Fibroblast of skin of right quadriceps (primary cell): ENCODE measurements at regions not wholly inside any gene's neighbourhood (a gene's known extent, or its start where the extent isn't known, plus 50 kb on each side); places are given as distances from the start of the nearest gene placed in this dataset.

ENCODE experiments used
- DNase-seq: peaks from one replicate; pipeline ENCODE4 v3.0.0-alpha.2; 2013

DNA sequence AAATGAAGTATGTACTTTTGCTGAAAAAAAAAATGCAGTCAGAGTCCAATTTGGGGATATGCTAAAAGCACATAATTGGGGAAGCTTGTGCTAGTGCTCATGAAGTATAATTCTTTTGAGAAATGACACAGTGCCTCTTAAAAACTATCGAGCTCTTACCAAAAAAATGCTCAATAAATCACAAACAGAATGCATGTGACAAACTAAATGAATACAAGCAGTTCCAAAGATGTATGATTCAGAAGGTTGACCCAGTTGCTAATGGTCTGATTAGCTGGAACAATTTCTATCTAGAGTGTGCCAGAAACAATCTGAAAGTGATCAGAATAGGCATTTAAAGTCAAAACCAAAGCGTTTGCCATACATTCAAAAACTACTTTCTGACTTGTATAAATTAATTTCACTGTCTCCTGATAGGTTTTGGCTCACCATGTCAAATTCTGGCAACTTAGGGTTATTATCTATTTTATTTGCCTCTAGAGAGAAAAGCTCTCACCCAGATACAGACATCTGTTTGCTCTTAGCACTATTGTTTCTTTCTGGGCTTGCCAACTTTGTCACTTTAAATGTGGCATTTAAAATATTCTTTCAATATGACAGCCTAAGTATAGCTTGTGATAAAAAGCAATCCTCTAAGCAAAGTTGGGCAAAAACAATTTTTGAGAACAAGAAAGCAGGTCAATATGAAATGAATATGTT lies 114.7 kb upstream of the AHR start:
- DNase-seq, result peak; percentile 82

DNA sequence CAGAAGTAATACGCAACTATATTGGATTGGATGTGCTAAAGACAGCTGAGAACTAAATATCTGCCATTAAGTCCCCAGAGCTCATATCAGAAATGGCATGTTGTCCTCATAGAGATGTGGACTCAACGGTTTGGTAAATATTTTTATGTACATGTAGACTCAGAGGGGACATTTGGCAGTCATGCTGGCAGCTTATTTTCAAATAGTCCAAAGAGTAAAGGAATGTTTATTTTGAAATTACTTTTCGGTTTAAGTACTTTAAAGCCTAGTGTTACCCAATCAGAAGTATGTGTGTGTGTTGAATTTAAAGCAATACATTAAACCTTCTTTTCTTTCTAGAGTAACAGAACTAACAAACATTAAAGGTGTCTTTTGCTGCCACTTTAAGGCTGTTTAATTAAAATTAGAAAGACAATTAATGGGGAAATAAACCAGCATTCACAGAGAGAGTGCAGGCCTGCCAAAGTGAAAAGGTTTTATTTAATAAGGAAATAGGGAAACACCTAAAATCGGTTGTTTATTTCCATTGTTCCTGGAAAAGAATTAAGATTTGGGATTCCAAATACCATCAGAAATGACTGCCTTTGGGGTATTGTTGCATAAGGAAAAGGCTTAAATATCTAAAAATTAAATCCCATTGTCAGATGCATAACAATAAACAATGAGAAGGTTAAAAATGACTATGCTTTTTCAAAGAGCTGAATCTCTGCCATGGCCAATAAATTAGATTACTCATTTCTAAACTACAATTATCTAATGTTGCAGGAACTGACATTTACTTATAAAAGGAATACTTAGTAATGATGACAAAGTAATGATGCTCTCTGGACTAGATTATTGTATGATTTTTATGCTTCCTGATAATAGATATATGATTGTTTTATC lies 113.4 kb upstream of the AHR start:
- DNase-seq, result peak; percentile 46

DNA sequence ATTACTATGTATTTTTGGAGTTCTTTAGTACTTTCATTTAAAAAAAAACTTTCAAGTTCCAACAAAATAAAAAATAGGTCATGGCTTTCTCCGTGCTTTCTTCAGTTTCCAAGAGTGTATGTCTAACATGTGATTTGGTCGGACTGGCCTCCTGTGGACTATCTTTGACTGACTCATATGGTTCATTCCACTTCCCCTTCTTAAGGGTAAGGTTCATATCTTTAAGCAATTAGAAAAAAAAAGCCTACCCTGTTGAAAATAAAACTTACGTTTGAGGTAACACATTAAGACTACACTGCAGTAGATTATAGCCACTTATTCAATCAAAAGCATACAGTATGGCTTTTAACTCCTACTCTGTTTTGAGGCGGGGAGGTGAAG lies 112.8 kb upstream of the AHR start:
- DNase-seq, result peak; percentile 74

DNA sequence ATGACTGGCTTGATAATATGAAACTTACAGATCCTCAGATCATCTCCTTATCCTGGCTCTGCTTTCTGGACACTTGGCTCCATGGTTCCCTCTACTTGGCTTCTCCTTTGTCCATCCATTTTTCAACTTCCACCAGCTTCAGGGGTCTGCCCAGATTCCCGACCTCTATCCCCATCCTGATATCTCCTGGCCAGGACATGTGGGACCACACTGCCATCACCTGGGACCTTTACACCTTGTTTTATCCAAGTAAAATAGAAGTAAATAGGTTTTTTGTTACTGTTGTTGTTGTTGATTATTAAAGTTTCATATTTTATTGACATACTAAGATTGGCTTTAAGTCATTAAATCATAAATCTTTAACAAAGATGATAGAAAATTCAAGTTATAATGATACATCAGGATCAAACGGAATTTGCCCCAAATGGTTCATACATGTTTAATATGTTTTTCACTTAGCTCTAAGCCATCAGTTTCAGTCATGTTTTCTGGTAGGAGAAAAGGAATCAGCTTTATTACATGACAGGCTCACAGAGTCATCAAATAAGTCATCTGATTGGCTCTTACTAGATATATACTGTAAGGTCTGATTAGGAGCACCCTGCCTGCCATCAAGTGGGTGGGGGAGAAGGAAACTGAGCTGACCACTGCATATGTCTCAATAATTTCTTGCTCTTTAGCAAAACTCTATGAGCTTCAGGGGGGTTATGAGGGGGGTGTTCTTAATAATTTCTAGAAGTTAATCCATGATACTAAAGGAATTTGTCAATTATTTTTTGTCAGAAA lies 111.5 kb upstream of the AHR start:
- DNase-seq, result no peak

DNA sequence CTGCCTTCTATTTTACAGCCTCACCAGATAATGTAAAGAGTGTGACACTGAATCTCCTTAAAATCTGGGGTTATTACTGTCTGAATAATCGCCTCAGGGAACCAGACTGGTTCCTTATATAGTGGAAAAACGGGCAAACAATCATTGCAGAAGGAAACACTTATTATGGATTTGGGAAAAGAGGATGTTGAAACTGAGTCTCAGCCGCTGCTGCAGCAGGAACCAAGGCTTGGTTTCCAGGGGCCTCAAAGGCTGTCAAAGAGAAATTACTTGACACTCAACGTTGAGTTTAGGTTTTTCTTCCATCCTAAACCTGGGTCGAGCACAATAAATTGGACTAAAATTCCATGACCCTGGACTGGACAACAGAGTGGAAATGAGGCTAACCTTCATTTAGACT lies 103.8 kb upstream of the AHR start:
- no peak for DNase-seq

DNA sequence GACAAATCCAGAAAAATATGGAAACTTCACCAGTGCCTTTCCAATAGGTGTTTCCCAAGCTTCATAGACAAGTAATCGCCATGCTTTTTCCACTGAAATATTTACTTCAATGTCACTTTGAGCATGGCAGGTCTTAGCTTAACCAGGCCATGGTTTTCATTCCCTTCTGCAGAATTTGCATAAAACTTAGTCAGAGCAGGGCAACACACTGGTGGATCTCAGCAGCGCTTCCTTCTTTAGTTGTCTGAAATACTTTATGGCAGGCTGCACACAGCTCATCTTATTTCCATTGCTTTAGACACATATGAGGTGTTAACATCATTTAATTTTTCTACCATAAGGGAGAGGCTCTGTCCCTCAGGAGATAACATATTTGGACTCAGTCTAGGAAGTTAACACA lies 102.9 kb upstream of the AHR start:
- DNase-seq, result no peak

DNA sequence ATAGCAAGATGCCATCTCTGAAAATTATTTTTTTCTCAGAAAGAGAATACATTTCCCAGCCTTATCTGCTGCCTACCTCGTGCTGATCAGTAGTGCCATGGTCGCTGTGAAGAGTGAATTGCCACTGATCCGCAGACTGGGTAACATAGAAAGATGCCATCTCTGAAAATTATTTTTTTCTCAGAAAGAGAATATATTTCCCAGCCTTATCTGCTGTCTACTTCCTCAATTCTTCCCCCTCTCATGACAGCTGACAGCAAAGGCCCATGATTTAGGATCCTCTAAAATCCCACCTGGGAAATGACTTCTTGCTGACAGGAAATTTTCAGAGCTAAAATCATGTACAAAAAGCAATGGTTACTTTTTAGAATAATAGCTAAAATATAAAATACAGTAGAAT lies 92.5 kb upstream of the AHR start:
- no peak for DNase-seq

DNA sequence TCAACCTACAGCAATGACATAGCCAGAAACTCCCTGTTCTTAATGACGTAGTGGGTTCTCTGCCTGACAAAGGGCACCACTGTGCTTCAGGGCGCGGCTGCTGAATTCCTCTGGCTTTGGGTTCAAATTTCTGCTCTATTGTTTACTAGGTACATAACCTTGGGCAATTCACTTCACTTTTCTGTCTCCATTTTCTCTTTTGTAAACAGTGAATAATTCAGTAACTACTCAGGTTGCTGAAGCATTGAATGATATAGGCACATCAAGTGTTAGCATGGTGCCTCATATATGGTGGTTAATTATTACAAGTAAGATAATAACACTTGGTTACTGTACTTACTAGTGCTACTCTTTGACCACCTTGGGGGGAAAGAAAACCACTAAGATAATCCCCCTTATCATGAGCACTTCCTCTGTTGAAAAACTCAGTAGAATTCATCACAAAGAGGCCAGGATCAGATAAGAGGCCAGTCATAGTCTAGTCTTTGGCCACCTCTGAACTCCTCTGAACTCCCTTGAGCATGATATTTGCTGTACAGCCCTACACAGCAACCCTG lies 92.0 kb upstream of the AHR start:
- DNase-seq, result no peak

DNA sequence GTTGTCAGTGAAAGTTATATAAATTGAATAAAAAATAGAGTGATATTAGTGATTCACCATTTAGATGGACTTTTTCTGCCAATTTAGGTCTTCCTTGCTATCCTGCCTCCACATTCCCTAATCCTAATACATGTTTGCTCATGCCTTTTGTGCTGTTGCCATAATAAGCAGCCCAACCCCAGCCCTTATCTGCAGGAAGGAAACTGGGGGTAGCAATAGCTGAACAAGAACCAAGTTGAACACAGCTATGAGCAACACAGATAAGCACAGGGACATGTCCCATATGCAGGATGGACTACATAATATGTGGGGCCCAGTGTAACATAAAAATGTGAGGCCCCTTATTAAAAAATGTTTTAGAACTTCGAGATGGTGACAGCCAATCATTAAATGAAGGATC lies 91.2 kb upstream of the AHR start:
- no peak for DNase-seq

DNA sequence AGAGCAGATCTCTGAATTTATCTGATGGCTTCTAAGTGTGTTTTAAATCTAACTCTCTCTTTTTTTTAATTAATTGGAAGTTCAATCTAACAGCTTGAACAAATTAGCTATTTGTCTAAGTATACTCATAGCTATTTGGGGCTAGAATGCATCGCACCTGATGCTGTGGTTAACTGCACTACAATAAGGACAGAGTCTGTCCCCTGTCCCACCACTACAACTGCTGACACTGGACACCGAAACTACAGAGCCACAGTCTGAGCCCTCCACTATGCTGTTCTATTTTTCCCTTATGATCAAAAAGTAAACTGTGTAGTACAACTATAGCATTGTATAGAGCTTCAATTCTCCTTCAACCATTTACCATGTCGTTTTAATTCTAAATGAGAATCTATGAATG lies 89.4 kb upstream of the AHR start:
- DNase-seq, result no peak

DNA sequence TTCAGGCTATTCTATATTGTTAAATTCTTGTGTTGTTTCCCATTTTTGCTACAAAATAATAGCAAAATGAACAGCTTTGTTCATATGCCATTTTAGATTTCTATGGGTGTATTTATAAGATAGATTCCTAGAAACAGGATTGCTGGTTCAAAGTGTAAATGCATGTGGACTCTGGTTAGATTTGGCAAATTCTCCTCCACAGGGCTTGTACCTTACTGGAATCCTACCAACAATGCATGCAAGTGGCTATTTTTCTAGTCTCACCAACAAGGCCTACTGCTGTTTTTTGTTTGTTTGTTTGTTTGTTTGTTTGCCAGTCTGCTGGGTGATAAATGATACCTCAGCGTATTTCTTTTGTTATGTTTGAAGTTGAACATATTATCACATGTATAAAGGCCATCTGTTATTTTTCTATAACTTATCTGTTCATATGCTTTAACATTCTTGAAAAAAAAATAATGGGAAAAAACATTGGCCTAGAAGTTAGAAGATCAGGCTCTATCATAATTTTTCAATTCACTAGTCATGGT lies 87.1 kb upstream of the AHR start:
- no peak for DNase-seq

DNA sequence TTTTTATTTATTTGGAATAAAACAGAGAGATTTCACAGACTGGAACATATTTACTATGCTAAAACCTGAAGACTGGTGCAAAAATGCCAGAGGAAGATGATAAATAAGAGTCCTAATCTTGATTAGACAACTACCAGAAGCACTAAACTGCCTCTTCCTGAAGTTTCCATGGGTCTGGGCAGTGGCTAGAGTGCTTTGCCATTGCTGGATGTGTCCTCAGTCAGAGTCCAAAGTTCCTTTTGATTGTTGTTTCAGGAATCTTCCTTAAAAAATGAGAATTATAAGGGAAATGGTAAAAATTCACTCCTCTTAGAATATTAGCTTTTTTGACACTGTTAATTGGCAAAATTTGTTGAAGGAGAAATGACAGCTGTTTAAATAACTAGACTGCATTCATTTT lies 86.3 kb upstream of the AHR start:
- DNase-seq, result no peak

DNA sequence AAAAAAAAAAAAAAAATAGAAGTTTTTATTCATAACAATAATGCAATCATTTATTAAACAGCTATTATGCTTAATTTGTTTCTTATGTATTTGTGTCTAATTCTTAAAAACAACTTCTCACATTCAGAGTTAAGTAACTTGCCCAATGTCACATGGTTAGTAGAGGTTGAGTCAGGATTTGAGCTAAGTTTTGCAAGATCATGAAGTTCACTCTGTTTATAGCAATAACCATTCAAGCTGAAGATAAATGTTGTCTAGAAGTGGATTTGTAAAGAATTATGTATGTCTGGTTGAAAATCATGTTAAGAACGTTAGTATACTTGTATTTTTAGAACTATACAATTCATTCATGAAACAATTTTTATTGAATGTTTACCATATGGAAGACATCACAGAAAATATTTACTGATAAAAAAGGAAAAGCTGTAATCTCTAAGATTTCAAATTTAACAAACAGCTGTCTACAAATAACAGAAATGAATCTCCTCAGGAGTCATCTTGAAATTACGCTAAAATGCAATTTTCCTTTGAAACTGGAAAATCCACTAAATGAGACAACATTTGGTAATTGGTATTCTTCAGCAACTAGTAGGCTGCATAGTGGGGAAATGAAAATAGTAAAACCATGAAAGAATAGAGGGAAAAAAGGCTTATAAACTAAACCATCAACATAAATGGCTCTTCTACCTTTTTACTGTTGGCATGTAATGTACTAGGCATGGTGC lies 70.5 kb upstream of the AHR start:
- DNase-seq, result no peak

DNA sequence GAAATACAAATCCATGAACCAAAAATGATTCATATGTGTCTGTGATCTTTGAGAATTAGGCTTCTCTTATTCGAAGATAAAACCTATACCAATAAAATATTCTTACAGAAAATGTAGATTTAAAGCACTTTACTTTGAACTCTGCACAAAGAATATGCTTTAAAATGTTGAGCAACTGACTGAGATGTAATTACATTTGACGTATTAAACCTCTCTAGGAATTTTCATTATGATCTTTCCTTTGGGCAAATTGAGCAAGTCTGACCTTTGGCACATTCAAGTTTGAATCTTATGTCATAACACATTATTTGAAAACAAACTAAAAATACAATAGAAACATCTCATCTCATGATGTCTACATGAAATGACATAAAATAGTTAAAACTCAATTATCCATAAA lies 69.2 kb upstream of the AHR start:
- no peak for DNase-seq

DNA sequence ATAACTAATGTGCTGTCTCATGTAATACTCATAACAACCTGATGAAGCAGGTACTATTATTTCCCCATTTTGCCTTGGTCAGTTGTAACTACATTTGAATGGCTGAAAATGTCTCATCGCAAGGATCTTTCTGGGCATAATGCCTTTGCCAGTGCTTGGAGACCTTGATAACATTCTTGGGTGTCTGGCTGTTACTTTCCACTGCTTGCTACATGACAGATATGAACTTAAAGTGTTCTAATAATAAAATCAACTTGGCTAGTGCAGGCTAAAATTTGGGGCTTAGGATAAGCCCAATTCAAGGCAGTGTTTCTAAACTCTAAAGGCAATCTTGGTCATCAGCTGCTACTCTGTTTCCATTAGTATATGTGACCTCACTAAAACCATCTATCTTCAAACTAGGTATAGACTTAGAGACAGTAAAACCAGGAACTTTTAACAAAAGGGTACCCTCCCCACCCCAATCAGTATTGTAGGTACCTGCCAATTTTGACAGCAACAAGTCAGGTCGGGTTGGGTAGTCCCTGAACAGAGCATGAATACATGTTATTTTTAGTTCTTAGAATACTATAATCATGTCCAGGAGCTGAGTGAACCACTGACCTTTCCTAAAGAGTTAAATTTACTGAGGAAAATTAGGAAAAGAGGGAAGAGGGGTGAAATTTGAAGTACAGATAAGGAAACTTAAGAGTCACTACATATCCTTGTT lies 68.2 kb upstream of the AHR start:
- DNase-seq, result no peak

DNA sequence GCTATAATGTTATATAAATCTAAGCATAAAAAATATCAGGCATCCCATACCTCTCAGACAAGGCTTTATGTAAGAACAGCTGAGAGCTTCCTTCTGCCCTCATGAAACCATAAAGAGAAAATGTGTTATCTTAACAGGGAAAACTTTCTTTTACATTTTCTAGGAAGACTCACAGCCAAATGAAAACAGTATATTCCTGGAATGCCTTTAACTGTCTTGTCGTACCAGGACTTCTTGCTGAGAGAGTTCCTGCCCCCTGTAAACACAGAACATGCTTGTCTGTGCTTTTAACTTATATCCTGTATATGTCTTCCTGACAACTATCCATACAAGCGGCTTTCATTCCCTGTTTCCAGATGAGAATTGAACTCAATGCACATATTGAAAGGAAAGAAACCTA lies 64.8 kb upstream of the AHR start:
- peak; percentile 11 for DNase-seq

DNA sequence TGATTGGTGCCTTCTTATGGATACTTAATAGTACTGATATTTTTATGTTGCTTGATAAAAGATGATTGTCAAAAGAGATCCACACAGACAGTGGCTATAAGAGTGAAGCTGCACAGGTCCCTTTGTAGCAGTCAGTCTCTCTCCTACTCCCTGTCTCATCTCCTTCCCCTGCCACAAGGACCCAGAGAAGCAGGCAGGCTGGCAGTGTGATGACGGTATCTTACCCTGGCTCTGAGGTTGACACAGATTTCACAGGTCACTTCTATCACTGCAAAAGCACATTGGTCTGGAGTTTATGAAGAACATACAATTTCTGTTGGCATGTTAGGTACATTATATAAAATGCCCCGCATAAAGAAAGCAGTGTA lies 64.4 kb upstream of the AHR start:
- no peak for DNase-seq

DNA sequence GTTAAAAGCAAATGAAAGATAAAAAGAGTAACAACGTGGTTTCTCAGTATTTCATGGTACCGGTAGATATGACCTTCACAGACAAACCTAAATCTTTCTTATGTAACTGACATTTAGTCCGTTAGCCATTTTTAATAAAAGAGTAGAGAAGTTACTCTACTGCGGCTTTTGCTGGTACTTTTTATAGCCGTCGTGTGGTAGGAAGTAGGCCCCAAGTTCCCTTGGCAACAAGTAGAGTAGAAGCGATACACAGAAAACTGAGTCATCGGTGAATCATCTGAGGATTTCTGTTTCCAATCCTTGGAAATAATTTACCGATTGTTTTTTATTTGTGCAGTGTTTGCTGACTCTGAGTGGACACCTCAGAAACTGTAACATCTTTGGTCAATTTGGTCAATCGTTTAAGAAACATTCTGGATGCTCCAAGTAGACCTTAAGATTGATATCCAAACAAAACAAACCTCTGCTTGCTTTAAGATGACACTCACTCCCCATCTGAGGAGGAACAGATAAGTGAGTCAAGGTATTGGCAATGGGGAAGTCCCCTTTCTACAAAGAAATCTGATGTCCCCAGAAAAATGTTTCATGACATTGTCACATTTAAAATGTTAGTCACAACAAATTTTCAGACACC lies 63.9 kb upstream of the AHR start:
- DNase-seq, result peak; percentile 93

DNA sequence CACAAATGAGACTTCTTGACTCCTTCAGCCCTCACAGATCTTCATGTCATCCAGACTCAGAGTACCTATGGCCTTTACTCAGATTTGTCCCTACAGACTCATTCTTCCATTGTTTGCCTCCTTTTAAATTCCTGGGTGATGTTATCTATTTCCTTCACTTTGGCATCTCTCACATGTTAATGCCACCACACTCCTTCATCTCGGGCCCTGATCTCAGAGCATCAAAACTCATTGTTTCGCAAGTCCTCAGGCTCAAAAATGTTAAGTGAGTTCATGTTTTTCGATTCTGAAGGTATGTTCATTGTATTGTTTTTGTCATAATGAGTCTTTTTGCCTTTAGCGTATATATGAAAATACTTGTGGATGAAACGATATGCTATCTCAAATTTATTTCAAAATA lies 62.3 kb upstream of the AHR start:
- DNase-seq, result no peak

DNA sequence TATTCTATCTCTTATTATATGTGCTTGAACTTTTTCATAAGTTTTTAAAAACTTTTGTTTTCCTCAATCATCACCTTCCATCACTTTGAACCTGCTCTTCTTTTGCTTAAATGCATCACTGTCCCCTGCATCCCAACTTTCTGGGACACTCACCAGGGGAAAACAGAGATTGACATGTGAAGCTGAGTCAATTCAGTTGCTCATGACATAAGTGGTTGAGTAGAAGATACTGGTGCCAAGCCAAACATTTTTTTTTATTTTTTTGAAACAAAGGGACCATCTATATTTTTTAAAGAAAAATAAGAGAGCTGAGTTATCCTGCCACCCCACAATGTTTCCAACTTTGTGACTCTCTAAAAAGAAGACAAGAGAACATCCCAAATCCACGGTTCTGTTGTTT lies 61.8 kb upstream of the AHR start:
- peak; percentile 14 for DNase-seq

DNA sequence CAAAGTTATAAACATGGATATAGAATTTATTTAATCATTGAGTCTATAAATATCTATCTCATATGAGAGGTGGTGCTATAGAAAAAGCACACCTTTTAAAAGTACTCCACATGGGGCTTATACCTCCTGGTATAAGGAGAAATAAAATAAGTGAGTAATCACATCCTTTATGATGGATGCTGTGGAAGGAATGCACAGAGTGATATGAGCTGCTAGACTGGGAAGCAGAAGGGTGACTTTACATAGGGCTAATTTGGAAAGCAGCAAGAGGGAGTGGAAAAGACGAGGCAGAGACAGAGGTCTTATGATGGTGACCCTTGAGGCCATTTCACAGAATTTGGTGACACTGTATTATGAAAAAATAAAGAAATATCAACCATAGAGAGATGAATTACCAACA lies 59.4 kb upstream of the AHR start:
- peak; percentile 12 for DNase-seq
